Right cardiac atrium (tissue), 5 donors: ENCODE measurements at regions not wholly inside any gene's neighbourhood (a gene's known extent, or its start where the extent isn't known, plus 50 kb on each side); places are given as distances from the start of the nearest gene placed in this dataset.
"Not testable (repeated sequence)": the region's sequence is repeated elsewhere in the genome, so short reads cannot be mapped to it uniquely, and the experiment has no call there.

ENCODE experiments used
- ATAC-seq, 2 donors: fragments of 200-7000 bp; cut with Tn5 transposase; one replicate each; pipeline versions ENCODE4 v1.8.0 to v1.9.1; 2020; ENCODE audit warnings: moderate library complexity in 2 of 2, mild to moderate bottlenecking in 1 of 2
- DNase-seq, 3 donors: peaks; one replicate each; pipeline ENCODE4 v3.0.0-alpha.2; 2020
- H3K27ac ChIP-seq: one replicate; pipeline ENCODE4 v1.5.1; 2013; ENCODE audit warnings: mild to moderate bottlenecking, low read length, control low read depth, moderate library complexity
- H3K27me3 ChIP-seq: one replicate; pipeline ENCODE4 v1.6.1; 2013; ENCODE audit not compliant: control insufficient read depth, insufficient read depth
- H3K4me1 ChIP-seq: one replicate; pipeline ENCODE4 v1.6.1; 2013; ENCODE audit warnings: low read length; ENCODE audit not compliant: control insufficient read depth, insufficient read depth
- H3K4me3 ChIP-seq: one replicate; pipeline ENCODE4 v1.5.1; 2013; ENCODE audit warnings: low read length, control low read depth
- H3K9me3 ChIP-seq: one replicate; pipeline ENCODE4 v1.6.1; 2013; ENCODE audit warnings: low read length; ENCODE audit not compliant: control insufficient read depth
- WGBS: extraction: QIAGEN DNeasy Blood & Tissue Kit; methylation state at CpG from one replicate; pipeline ENCODE4 v1.1.7; 2013; 5-methylcytosine and 5-hydroxymethylcytosine counted together
- intact Hi-C, 4 donors: fragments of 100-400 bp; cut with DNase I; formaldehyde crosslinking; loops; one replicate each; pipeline versions ENCODE4 v1.11.0 to v1.14.0; 2022 to 2023
- donor health status: healthy with polysubstance abuse.
- donor health status: DM: no; HTN: yes; CAD: no.
- donor health status: DM: no; HTN: no; CAD: no.
- donor health status: DM: no; HTN: yes; CAD: no; lungs with severe emphysema.
- donor health status: DM: yes; HTN: yes; CAD: no.

- intact Hi-C loops, result no loop called here
- 55% methylated on average over 7 of the region's 7 CpGs for WGBS
- H3K27me3 ChIP-seq, result no peaks in the 10 kb centered on the region
- no peak for ATAC-seq
- no peak for DNase-seq
- H3K27ac ChIP-seq, result no peak overlapping the region
- peaks cover 2% of the 10 kb centered on the region for H3K4me1 ChIP-seq
- peak overlapping the region; percentile 58 for H3K4me3 ChIP-seq
- H3K9me3 ChIP-seq, result no peaks in the 10 kb centered on the region
Measured at GRCh38 chr14:65170318-65170717, 68.0 kb upstream of the MAX start.

DNA sequence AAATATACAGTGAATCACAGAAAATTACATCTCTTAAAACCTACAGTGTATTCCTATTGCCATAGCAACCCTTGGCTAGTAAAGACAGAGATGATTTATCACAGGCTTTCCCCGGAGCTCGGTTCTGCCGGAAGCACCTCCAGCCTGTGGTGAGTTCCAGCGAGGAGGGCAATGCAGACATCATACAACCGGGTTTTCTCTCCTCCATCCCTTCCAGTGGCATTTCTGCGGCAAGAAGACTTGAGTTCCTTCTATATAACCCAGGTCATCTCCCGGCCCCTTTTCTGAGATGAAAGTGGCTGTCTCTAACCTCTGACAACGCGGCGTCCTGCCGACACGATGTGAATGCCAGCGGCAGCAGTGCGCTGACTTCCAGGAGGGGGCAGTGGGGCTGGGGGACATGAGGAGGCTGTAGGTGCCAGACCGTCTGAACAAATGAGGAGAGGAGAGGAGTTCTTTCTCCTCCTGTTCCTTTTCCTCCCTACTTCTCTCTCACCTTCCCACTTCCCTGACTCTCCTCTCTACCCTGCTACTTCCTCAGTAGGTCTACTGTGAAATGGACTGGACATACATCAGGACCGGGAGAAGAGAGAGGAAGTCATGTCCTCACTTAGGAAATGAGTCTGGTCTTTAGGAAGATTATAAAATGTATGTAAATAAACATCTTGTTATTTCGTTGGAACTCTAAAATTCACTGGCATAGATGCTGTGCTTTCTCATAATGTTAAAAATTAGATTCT, 68.6 kb upstream of the MAX start:
- peak; percentile 15 to 37 for ATAC-seq
- DNase-seq, result peak in 2 of 3 donors; percentile 25 to 54
- H3K4me1 ChIP-seq, result peaks cover 2% of the 10 kb centered on the region
- peak overlapping the region; percentile 58 for H3K4me3 ChIP-seq
- no peaks in the 10 kb centered on the region for H3K9me3 ChIP-seq
- no peaks in the 10 kb centered on the region for H3K27me3 ChIP-seq
- 6% methylated on average over 17 of the region's 17 CpGs for WGBS
- H3K27ac ChIP-seq, result no peak overlapping the region
- intact Hi-C loops, result no loop called here

DNA sequence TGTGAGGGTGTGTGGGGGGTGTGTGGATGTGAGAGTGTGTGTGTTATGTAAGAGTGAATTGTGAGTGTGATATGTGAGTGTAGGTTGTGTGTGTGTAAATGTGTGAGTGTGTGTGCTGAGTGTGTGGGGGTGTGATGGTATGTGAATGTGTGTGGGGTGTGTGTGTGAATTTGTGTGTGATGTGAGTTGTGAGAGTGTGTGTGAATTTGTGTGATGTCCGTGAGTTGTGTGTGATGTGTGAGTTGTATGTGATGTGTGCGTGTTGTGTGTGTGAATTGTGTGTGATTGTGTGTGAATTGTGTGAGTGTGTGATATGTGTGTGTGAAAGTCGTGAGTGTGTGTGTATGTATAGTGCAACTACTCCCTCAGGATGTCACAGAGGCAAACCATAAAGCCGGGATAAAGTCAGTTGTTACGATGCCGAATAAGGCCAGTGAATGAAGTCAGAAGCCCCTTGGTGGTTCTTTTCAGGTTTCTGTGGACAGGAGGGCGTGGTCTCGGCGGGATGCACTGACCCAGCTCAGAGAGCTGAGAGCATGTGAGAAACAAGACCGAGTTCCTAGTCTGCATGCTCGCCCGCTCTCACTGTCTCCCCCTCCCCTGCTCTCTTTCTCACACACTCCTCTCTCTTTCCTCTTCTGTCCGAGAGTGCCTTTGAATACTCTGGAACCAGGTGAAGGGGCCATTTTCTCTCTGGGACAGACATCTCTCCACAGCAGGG, 71.8 kb upstream of the MAX start:
- no peak for ATAC-seq
- Histone ChIP-seq H3K27ac (no peak overlapping the region), H3K4me1 (peaks cover 2% of the 10 kb centered on the region), H3K27me3 (no peaks in the 10 kb centered on the region), H3K9me3 (no peaks in the 10 kb centered on the region), H3K4me3 (no peak overlapping the region)
- 33% methylated on average over 13 of the region's 13 CpGs for WGBS
- intact Hi-C loops, result loop anchor here in 1 of 4 donors (2.0 kb wide), 1 partner anchor 23 kb away; no protein-coding TSS in a partner anchor
- no peak for DNase-seq

- H3K27ac ChIP-seq, result no peak overlapping the region
- no peaks in the 10 kb centered on the region for H3K27me3 ChIP-seq
- no peak overlapping the region for H3K4me3 ChIP-seq
- no peak for ATAC-seq
- 68% methylated on average over 3 of the region's 3 CpGs for WGBS
- intact Hi-C loops, result loop anchor here in 1 of 4 donors (2.0 kb wide), 1 partner anchor 22 kb away; no protein-coding TSS in a partner anchor
- H3K4me1 ChIP-seq, result peaks cover 2% of the 10 kb centered on the region
- no peaks in the 10 kb centered on the region for H3K9me3 ChIP-seq
- no peak for DNase-seq
Measured at GRCh38 chr14:65174783-65175182, 72.5 kb upstream of the MAX start.

GRCh38 chr14:65177551-65177950, 75.2 kb upstream of the MAX start:
- H3K4me1 ChIP-seq, result no peaks in the 10 kb centered on the region
- no peaks in the 10 kb centered on the region for H3K27me3 ChIP-seq
- intact Hi-C loops, result no loop called here
- no peaks in the 10 kb centered on the region for H3K9me3 ChIP-seq
- DNase-seq (no peak), ATAC-seq (no peak)
- 83% methylated on average over 4 of the region's 4 CpGs for WGBS
- no peak overlapping the region for H3K4me3 ChIP-seq
- H3K27ac ChIP-seq, result no peak overlapping the region

GRCh38 chr14:65179231-65179630, 76.9 kb upstream of the MAX start:
- WGBS, result 84% methylated on average over 4 of the region's 4 CpGs
- DNase-seq, ATAC-seq, H3K27ac ChIP-seq, H3K4me1 ChIP-seq, intact Hi-C loops, H3K27me3 ChIP-seq, H3K4me3 ChIP-seq, H3K9me3 ChIP-seq: not testable (repeated sequence)

DNA sequence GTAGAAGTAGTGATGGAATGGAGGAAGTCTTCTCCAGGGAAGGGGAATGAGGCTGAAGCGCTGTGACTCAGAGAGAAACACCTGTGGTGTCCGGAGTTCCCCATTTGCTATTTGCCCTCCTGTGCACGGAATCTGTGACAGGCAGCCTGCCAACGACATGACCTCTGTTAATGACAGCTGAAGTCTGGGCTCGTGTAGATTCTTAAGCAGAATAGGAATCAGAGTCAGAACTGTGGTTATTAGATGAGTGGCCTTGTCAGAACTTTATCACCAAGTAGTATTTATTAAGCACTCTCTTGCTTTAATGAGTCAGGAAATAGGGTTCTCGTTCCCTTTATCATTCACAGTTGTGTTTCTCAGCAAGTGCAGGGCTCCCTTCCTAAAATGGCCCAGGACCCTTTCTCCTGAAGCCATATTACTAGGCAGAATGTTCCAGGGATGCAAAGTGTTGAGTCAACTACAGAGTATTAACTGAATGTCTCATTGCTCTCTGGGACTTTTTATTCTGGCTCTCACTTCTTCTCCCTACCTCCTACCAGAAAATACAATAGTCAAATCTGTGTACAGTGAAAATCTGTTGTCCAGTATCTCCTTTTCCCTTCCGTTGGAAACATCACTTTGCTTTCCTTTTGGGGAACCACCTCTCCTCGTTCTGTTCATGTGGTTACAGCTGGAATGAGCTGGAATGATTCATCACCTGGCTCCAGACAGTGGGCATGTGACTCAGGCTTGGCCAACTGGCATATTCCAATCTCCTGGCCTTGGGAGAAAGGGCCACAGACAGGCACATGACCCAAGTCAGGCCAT, 77.8 kb upstream of the MAX start:
- Histone ChIP-seq H3K4me1 (peaks cover 1% of the 10 kb centered on the region), H3K27me3 (no peaks in the 10 kb centered on the region), H3K9me3 (no peaks in the 10 kb centered on the region), H3K4me3 (no peak overlapping the region), H3K27ac (no peak overlapping the region)
- 29% methylated on average over 8 of the region's 8 CpGs for WGBS
- ATAC-seq, result peak; percentile 76 to 89
- peak; percentile 59 to 66 (median 66) for DNase-seq
- intact Hi-C loops, result no loop called here

DNA sequence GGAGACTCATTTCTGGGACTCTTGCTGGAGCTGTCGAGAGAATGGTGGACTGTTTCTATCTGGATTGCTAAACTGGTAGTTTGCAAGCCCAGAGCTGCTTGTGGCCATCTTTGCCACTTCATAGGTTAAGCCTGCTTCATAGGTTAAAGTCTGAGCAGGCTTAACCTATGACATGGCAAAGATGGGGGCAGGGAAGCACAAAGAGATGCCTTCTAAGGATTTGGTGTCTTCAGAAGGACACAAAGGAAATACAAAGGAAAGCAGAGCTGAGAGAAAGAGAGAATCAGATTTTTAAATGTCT, 78.4 kb upstream of the MAX start:
- Histone ChIP-seq H3K9me3 (no peaks in the 10 kb centered on the region), H3K27me3 (no peaks in the 10 kb centered on the region), H3K4me3 (no peak overlapping the region), H3K27ac (no peak overlapping the region), H3K4me1 (peaks cover 1% of the 10 kb centered on the region)
- ATAC-seq (no peak), DNase-seq (no peak)
- intact Hi-C loops, result no loop called here
- 65% methylated on average over 1 of the region's 1 CpG for WGBS

DNA sequence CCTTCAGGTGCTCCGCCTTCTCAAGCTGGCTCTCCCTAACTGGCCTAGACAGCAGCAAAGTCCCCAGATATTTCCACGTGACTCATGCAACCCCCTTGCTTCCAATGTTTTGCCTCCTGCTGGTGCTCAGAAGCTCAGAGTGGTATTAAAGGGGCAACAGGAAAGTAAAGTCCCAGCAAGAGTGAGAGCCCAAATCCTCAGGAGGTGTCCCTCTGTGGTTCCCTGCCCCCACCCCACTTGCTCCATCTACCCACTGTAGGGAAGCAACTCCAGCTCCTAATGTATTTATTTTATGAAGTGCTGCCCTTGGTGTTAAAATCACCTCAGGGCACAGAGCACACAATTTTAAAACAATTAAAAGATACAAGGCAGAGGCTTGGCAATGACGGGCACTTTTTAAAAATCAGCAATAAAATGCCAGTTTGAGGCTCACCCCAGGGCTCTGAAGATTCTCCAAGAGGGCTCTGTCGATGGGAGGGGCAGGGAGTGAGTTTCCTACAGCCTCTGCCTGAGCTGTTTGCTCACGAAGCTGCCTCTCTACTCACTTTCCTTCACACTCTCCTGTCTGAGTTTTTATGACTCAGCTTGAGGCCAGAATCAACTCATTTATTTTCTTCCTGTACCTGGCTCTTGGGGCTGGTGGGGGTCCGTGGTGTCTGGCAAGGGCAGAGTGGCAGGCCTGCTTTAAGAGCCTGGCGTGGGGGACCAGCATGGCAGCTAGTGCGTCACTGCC, 81.9 kb upstream of the MAX start:
- Histone ChIP-seq H3K4me1 (peaks cover 1% of the 10 kb centered on the region), H3K27ac (no peak overlapping the region), H3K9me3 (no peaks in the 10 kb centered on the region), H3K4me3 (no peak overlapping the region), H3K27me3 (no peaks in the 10 kb centered on the region)
- WGBS, result 70% methylated on average over 8 of the region's 8 CpGs
- DNase-seq (no peak), ATAC-seq (no peak)
- intact Hi-C loops, result no loop called here

DNA sequence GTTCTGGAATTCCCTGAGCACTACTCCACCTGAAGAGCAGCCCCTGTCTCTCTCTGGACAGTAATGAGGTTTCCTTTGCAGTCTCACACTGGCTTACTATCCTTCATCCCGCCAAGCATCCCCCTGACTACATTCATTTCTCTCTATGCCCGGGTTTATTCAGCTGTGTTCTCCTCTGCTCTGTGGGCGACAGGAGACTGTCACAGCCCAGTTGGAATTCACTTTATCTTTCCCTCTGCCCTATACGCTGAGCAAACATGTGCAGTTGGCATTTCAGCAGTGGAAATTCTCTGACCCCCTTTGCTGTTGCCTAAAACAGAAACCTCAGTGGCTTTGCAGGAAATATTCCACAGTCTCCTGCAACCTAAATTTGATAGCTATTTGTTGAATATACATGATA, 83.5 kb upstream of the MAX start:
- no peak for ATAC-seq
- intact Hi-C loops, result no loop called here
- no peak overlapping the region for H3K27ac ChIP-seq

More for the DNA sequence above, 83.5 kb upstream of the MAX start:
- no peak overlapping the region for H3K4me3 ChIP-seq
- 38% methylated on average over 4 of the region's 4 CpGs for WGBS
- no peaks in the 10 kb centered on the region for H3K9me3 ChIP-seq
- peaks cover 1% of the 10 kb centered on the region for H3K4me1 ChIP-seq
- DNase-seq, result no peak
- no peaks in the 10 kb centered on the region for H3K27me3 ChIP-seq
